Adrenal gland (tissue), 9 donors: ENCODE measurements at regions not wholly inside any gene's neighbourhood (a gene's known extent, or its start where the extent isn't known, plus 50 kb on each side); places are given as distances from the start of the nearest gene placed in this dataset.

Source experiments
- DNase-seq, 7 donors: peaks; one replicate each; pipeline ENCODE4 v3.0.0-alpha.2; 2019 to 2020
- H3K27ac ChIP-seq, 5 donors: fragments of 200-600 bp; sonication (generic) in 4 of 5; 1 replicate in 3 of 5; 2 replicates in 2 of 5; pipeline versions ENCODE4 v1.5.1 to v1.8.0; 2016 to 2020; ENCODE audit warnings: mild to moderate bottlenecking in 1 of 5
- H3K27me3 ChIP-seq: fragments of 200-600 bp; 2 replicates; pipeline ENCODE4 v1.8.0; 2021
- H3K36me3 ChIP-seq, 2 donors: fragments of 200-600 bp; replicated peaks in 1 of 2; 1 replicate in 1 of 2; 2 replicates in 1 of 2; pipeline versions ENCODE4 v1.5.1 to v1.8.0; 2018 to 2022
- H3K4me1 ChIP-seq, 2 donors: fragments of 200-600 bp; replicated peaks in 1 of 2; 1 replicate in 1 of 2; 2 replicates in 1 of 2; pipeline versions ENCODE4 v1.5.1 to v1.8.0; 2018 to 2021
- H3K4me3 ChIP-seq, 4 donors: fragments of 200-600 bp; sonication (generic) in 3 of 4; one replicate each; pipeline ENCODE4 v1.5.1; 2016 to 2018
- H3K9me3 ChIP-seq, 3 donors: fragments of 200-600 bp; sonication (generic) in 1 of 3; replicated peaks in 1 of 3; 1 replicate in 2 of 3; 2 replicates in 1 of 3; pipeline versions ENCODE4 v1.5.1 to v1.8.0; 2016 to 2021
- CTCF ChIP-seq, 6 experiments: fragments of 450-650 bp in 4 of 6; fragments of 200-600 bp in 2 of 6; sonication (generic) in 1 of 6; IDR thresholded peaks; 1 replicate in 5 of 6; 2 replicates in 1 of 6; pipeline versions ENCODE4 v1.5.1 to v1.8.0; 2016 to 2021; ENCODE audit warnings: antibody characterized with exemption in 6 of 6, mild to moderate bottlenecking in 2 of 6, moderate library complexity in 1 of 6
- POLR2A ChIP-seq, 2 donors: fragments of 450-650 bp; IDR thresholded peaks; one replicate each; pipeline ENCODE4 v1.6.1; 2017; ENCODE audit warnings: antibody characterized with exemption in 2 of 2, mild to moderate bottlenecking in 2 of 2, moderate library complexity in 1 of 2
- WGBS, 4 donors: extraction: QIAGEN DNeasy Blood & Tissue Kit in 2 of 4; methylation state at CpG; one replicate each; pipeline versions ENCODE4 v1.1.5 to v1.1.7; 2013 to 2017; 5-methylcytosine and 5-hydroxymethylcytosine counted together
- intact Hi-C, 2 donors: fragments of 100-400 bp; cut with DNase I; formaldehyde crosslinking; loops; one replicate each; pipeline versions ENCODE4 v1.14.1 to v1.15.0; 2022 to 2023
- donor health status: healthy with polysubstance abuse.
- donor health status: Bipolar disorder and iron deficiency.
- donor health status: DM: yes; HTN: yes; CAD: no.
- donor health status: DM: no; HTN: no; CAD: no.
- donor health status: DM: no; HTN: no; CAD: no.

- DNase-seq = no peak
- no peak overlapping the region for H3K27ac ChIP-seq
- no peaks in the 10 kb centered on the region for H3K36me3 ChIP-seq
- H3K9me3 ChIP-seq = no peaks in the 10 kb centered on the region
- intact Hi-C loops = no loop called here
- no peaks in the 10 kb centered on the region for H3K27me3 ChIP-seq
- H3K4me3 ChIP-seq = no peak overlapping the region
- no peak for TF ChIP-seq POLR2A (IDR thresholded peaks at IDR 0.05)
- TF ChIP-seq CTCF (IDR thresholded peaks at IDR 0.05) = no peak
- no peaks in the 10 kb centered on the region for H3K4me1 ChIP-seq
These were observed 689.3 kb upstream of the ATXN8OS start for GRCh38 chr13:69418319-69418718.

GRCh38 chr13:69410761-69411160 lies 696.9 kb upstream of the ATXN8OS start:
- H3K9me3 ChIP-seq = no peaks in the 10 kb centered on the region
- H3K27ac ChIP-seq = no peak overlapping the region
- WGBS, 4 donors = 74 to 88% (median 80%) methylated on average over 1 of the region's 1 CpG
- no peaks in the 10 kb centered on the region for H3K36me3 ChIP-seq
- no peaks in the 10 kb centered on the region for H3K27me3 ChIP-seq
- H3K4me3 ChIP-seq = no peak overlapping the region
- no peaks in the 10 kb centered on the region for H3K4me1 ChIP-seq
- no peak for TF ChIP-seq CTCF (IDR thresholded peaks at IDR 0.05)
- no peak for TF ChIP-seq POLR2A (IDR thresholded peaks at IDR 0.05)
- DNase-seq = no peak
- intact Hi-C loops = no loop called here

GRCh38 chr13:69391756-69392155 lies 715.9 kb upstream of the ATXN8OS start:
- WGBS, 4 donors = 63 to 76% (median 68%) methylated on average over 2 of the region's 2 CpGs

GRCh38 chr13:69389899-69390298 lies 717.7 kb upstream of the ATXN8OS start:
- no peak for TF ChIP-seq POLR2A (IDR thresholded peaks at IDR 0.05)
- no peak for TF ChIP-seq CTCF (IDR thresholded peaks at IDR 0.05)
- WGBS, 4 donors = 40 to 60% (median 53%) methylated on average over 4 of the region's 4 CpGs
- no peak overlapping the region for H3K4me3 ChIP-seq
- intact Hi-C loops = no loop called here
- H3K36me3 ChIP-seq = no peaks in the 10 kb centered on the region
- no peaks in the 10 kb centered on the region for H3K27me3 ChIP-seq
- H3K27ac ChIP-seq = no peak overlapping the region
- no peaks in the 10 kb centered on the region for H3K4me1 ChIP-seq
- H3K9me3 ChIP-seq = no peaks in the 10 kb centered on the region
- no peak for DNase-seq

More at GRCh38 chr13:69391756-69392155, 715.9 kb upstream of the ATXN8OS start:
- TF ChIP-seq POLR2A (IDR thresholded peaks at IDR 0.05) (no peak), CTCF (IDR thresholded peaks at IDR 0.05) (no peak)
- DNase-seq = no peak
- intact Hi-C loops = no loop called here
- Histone ChIP-seq H3K27me3 (no peaks in the 10 kb centered on the region), H3K4me3 (no peak overlapping the region), H3K9me3 (no peaks in the 10 kb centered on the region), H3K4me1 (no peaks in the 10 kb centered on the region), H3K36me3 (no peaks in the 10 kb centered on the region), H3K27ac (no peak overlapping the region)
